ENCODE measurements at regions not wholly inside any gene's neighbourhood (a gene's known extent, or its start where the extent isn't known, plus 50 kb on each side); places are given as distances from the start of the nearest gene placed in this dataset.

GRCh38 chr15:100785181-100786138 is 94.2 kb upstream of the ALDH1A3 start:
- no peak for DNase-seq

DNA sequence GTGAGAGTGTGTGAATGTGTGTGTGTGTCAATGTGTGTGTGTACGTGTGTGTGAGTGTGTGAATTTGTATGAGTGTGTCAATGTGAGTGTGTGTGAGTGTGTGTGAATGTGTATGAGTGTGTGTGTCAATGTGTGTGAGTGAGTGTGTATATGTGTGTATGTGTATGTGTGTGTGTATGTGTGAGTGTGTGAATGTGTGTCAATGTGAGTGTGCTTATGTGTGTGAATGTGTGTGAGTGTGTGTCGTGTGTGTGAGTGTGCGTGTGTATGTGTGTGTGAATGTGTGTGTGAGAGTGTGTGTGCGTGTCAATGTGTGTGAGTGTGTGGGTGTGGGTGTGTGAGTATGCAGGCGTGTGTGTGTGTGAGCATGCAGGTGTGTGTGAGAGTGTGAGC is 93.5 kb upstream of the ALDH1A3 start:
- no peak for DNase-seq

DNA sequence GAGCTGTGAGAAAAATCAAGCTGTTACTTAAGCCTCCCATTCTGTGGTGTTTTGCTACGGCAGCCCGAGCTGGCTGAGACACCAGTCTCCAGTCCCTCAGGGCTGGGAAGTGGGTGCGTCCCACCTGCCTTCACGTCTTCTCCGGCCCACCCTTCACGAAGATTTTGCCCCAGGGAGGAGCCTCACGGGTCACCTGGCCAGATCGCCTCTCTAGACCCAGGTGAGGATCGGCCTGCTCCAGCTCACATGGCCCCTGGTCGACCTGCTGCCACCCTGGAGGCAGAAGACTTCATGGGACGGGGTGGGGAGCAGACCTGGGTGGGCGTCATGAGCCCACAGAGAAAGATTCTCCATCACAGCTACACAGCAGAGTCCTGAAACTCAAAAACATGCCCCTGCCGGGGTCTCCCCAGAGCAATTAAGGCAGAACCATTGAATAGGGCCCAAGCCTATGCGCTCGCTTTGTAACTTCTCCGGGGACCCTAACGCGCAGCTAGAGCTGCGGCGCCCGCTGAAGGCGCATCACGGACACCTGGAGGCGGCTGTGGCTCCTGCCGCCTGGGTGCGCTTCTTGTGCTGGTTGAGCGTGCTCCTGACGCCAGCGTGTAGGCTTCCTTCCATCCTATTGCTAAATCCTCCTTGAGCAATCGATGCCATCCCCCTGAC is 92.6 kb upstream of the ALDH1A3 start:
- no peak for DNase-seq

DNA sequence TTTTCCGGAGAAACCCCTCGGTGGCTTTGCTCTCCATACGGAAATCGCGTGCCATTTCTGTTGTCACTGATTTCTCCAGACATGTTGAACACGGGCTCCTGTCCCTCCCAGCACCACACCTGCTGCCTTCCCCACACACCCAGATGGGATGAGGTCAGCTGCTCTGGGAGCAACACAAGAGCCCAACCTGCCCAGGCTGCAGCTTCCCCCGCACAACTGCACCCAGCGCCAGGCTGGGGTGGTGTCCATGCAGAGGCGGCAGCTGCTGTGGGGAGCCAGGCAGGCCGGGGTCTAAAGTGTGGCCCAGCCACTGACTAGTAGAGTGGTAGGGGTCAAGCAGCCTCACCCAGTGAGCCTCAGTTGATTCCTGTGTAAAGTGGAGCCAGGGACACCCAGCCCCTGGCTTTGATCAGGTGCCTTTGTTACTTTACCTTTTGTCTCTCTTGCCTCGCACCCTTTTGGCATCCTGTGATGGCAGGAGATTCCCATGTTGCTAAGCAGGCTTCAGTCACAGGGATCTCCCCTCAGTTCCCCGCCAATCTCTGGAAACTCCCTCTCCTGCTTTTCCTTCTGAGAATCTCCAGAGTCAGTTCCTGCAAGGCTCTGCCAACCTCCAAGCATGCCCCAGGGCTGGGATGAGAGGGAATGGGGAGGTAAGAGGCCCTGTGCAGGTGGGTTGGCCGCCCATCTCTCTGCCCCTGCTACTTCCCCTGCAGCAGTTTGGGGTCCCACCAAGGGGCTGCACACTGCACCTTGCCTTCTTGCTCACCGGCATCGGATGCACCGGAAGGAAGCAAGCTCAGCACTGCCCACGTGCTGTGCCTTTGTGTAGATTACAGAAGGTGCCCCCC is 91.8 kb upstream of the ALDH1A3 start:
- no peak for DNase-seq

DNA sequence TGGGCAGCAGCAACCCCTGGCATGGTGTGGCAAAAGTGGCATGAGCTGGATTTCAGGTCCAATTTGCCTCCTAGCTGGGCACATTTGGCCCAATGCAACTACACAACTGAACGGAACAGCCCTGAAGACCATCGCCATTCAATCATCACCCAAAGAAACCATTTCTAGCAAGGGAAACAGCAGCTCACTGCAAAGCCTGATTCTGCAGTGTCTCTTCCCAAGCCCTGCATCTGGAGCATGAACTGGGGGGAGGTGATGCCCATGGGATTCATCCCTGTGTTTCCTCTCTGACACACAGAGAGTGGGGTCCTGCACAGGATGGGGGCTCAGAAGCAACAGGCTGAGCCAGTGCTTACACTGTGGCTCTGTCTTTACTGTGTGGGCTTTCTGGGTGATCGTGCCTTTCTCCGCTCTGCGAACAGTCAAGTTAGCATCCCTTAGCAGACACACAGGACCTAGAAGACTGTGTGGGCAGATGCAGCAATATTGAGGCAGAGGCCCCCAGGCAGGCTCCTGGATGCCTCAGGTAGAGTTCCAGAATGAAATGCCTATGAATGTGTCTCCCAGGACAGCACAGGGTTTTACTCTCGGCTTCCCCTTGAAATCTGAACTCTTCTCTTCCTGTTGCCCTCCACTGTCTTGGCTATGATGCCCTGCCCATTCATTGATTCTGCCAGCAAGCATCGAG is 91.1 kb upstream of the ALDH1A3 start:
- no peak for DNase-seq

GRCh38 chr15:100790786-100791265 is 88.8 kb upstream of the ALDH1A3 start:
- DNase-seq, result no peak

GRCh38 chr15:100794008-100794407 is 85.6 kb upstream of the ALDH1A3 start:
- DNase-seq, result no peak

- no peak for DNase-seq
Measured at GRCh38 chr15:100801256-100801900, 78.3 kb upstream of the ALDH1A3 start.

DNA sequence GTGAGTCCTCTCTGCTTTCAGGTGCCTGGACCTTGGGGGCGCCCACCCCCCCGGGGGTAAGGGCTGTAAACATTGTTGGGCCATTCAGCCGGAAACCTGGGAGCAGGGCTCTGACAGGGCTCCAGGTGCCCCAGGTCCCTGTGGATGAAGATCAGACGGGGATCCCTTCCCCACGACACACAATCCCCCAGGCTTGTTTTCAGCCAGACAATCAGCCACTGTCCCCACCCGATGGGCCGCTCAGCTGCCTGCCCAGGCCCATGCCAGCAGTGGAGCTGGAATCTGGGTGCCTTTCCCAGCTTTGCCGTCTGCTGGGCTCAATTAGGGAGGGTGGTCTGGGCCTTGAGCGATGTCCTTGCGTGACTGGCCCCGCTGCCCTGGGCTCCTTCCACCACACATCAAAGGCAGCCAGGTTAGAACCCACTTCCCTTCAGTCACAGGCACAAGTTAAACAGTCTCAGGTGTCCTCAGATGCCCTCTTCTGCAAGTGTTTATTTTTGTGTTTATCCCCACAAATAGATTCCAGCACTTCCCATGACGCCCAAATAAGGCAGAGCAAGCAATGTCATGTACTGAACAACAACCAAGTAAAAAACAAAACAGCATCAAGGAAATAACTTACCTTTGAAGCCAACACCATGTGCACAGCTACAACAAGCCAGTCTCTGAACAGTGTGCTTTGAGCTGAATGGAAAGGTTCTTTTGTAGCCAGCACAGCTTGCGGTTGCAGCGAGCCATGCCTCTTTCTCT is 77.0 kb upstream of the ALDH1A3 start:
- no peak for DNase-seq

GRCh38 chr15:100803171-100803440 is 76.5 kb upstream of the ALDH1A3 start:
- DNase-seq, result no peak

DNA sequence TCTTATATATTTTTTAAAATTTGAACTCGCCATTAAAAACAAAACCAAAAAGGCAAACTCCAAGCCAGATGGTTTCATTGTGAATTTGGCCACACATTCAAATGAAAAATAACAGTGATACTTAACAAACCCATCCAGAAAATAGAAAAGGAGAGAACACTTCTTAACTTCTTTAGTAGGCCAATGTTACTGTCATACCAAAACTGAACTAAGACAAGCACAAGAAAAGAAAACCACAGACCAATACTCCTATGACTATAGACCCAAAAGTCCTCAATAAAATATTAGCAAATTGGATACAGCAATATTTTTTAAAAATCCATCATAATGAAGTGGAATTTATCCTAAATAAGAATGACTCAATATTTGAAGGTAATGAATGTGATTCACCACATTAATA is 73.5 kb upstream of the ALDH1A3 start:
- no peak for DNase-seq

DNA sequence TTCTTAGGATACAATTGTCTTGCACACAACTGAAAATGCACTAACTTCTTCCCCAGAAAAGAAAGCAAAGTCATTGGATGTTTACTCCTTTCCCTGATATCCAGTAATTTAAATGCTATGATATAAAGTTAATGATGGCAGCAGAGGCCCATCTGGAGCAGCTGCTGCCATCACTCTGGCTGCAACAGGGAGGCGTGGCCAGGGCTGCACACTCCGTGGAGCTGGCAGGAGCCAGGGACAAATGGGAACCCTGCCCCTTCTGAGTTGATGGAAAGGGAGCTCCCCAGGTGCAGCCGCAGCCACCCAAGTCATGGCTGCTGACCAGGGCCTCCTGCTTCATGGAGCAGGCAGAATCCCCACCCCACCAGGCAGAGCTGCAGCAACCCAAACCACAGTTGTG is 72.6 kb upstream of the ALDH1A3 start:
- no peak for DNase-seq

- DNase-seq, result no peak
Measured at GRCh38 chr15:100808691-100809090, 70.9 kb upstream of the ALDH1A3 start.

GRCh38 chr15:100809151-100809550 is 70.5 kb upstream of the ALDH1A3 start:
- DNase-seq, result no peak

DNA sequence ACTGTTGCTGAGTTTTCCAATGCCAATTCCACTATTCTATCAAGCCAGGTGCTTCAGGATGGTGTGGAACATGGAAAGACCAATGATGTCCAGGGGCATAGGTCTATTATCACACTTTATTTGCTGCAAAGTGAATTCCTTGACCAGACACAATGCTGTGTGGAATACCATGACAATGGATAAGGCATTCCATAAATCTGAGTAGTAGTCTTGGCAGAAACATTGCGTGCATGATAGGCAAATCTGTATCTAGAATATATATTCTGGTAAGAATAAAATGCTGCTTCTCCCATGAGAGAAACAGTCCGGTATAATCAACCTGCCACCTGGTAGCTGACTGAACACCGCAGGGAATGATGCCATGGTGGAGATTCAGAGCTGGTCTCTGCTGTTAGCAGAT is 70.0 kb upstream of the ALDH1A3 start:
- no peak for DNase-seq

DNA sequence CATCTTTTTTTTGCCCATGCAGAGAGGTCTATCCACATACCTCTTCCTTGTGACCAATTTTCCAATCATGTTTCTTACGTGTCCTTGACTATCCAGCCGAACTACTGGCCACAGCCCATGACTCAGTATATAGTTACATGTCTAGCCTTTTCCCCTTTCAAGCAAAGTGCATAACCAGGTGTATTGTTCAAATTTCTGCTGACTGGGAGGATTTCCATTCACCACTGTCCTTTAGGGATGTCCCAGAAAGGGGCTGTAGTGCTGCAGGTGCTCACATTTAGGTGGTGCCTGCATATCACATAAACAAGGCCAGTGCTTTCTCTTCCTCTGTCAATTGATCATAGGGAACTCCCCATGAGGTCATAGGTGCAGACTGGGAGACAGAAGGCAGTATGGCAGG is 69.4 kb upstream of the ALDH1A3 start:
- no peak for DNase-seq

DNA sequence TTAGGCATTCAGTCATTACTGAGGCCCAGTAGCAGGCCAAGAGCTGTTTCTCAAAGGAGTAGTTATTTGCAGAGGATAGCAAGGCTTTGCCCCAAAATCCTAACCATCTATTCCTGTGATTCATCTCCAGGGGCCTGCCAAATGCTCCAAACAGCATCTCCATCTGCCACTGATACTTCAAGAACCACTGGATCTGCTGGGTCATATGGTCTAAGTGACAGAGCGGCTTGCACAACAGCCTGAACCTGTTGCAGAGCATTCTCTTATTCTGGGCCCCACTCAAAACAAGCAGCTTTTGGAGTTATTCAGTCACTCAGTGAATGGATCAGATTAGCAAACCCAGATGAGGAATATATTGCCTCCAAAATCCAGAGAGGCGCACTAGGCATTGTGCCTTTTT is 68.8 kb upstream of the ALDH1A3 start:
- DNase-seq, result no peak

- no peak for DNase-seq
Measured at GRCh38 chr15:100812802-100813201, 66.8 kb upstream of the ALDH1A3 start.

DNA sequence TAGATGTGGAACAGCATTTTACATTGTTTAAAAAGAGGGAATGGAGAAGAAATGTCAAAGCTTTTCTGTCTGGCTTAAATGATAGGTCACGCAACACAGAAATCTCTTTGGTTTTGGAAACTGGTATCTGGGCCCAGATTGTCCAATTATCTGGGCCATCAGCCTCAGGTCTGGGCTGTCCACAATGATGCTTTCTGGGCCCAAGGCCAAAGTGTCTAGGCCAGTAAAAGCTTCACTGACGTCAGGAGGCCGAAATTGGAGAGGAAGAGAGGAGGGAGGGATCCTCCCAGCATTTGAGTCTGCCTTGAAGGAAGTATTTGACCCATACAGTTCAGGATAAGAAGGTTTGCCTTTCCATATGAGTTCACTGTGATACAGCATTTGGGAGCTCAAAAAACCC is 60.7 kb upstream of the ALDH1A3 start:
- no peak for DNase-seq

GRCh38 chr15:100820528-100820927 is 59.1 kb upstream of the ALDH1A3 start:
- DNase-seq, result no peak

GRCh38 chr15:100821327-100821726 is 58.3 kb upstream of the ALDH1A3 start:
- no peak for DNase-seq

- no peak for DNase-seq
Measured at GRCh38 chr15:100824211-100824610, 55.4 kb upstream of the ALDH1A3 start.

Measured in NCI-H2081 treated with DMSO at 0.1 percent for 48 hours (cell line).